BJ (cell line): ENCODE measurements at regions not wholly inside any gene's neighbourhood (a gene's known extent, or its start where the extent isn't known, plus 50 kb on each side); places are given as distances from the start of the nearest gene placed in this dataset.

Experiments used
- CTCF ChIA-PET: fragments of 350-600 bp; formaldehyde crosslinking; extraction: SDS; loops from one replicate; lab custom pipeline; 2021; ENCODE audit warnings: antibody characterized with exemption, inconsistent platforms; lab: Yijun Ruan, JAX
- POLR2A ChIA-PET: fragments of 300-600 bp; sonication (Branson Sonifier 250); formaldehyde crosslinking; extraction: SDS; loops from one replicate; lab custom pipeline; 2021; ENCODE audit warnings: antibody characterized with exemption; lab: Charles Lee
- DNase-seq: peaks from one replicate; pipeline ENCODE4 v3.0.0-alpha.2; 2011; ENCODE audit warnings: low read depth
- H3K27me3 ChIP-seq: 2 replicates; pipeline ENCODE4 v1.6.0; 2011; ENCODE audit warnings: low read length; ENCODE audit not compliant: control insufficient read depth, insufficient read depth
- H3K36me3 ChIP-seq: 2 replicates; pipeline ENCODE4 v1.5.1; 2011; ENCODE audit warnings: low read length; ENCODE audit not compliant: control insufficient read depth, insufficient read depth
- H3K4me3 ChIP-seq: 2 replicates; pipeline ENCODE4 v1.5.1; 2011; ENCODE audit warnings: low read depth, mild to moderate bottlenecking, control low read depth, low read length
- CTCF ChIP-seq: IDR thresholded peaks from 2 replicates; pipeline ENCODE4 v1.5.1; 2011; ENCODE audit warnings: low read depth, mild to moderate bottlenecking, control low read depth, inconsistent platforms, low read length, moderate library complexity; ENCODE audit not compliant: insufficient read depth

GRCh38 chr5:164094291-164094690 is 588.9 kb downstream of the MAT2B start:
- ChIA-PET CTCF (no interaction called here), POLR2A (no interaction called here)
- no peak for DNase-seq
- H3K36me3 ChIP-seq, result no peaks in the 10 kb centered on the region
- H3K27me3 ChIP-seq, result no peaks in the 10 kb centered on the region
- no peak for TF ChIP-seq CTCF
- no peak overlapping the region for H3K4me3 ChIP-seq

- POLR2A ChIA-PET, result no interaction called here
- DNase-seq, result no peak
- CTCF ChIA-PET, result no interaction called here
Observed at GRCh38 chr5:164097749-164098148, 592.3 kb downstream of the MAT2B start.

GRCh38 chr5:164098531-164098930 is 593.1 kb downstream of the MAT2B start:
- Histone ChIP-seq H3K27me3 (no peaks in the 10 kb centered on the region), H3K4me3 (no peak overlapping the region), H3K36me3 (no peaks in the 10 kb centered on the region)
- no peak for TF ChIP-seq CTCF
- ChIA-PET CTCF (no interaction called here), POLR2A (no interaction called here)
- no peak for DNase-seq

More at GRCh38 chr5:164097749-164098148, 592.3 kb downstream of the MAT2B start:
- H3K36me3 ChIP-seq, result no peaks in the 10 kb centered on the region
- no peak for TF ChIP-seq CTCF
- no peaks in the 10 kb centered on the region for H3K27me3 ChIP-seq
- H3K4me3 ChIP-seq, result no peak overlapping the region

- Histone ChIP-seq H3K4me3 (no peak overlapping the region), H3K36me3 (no peaks in the 10 kb centered on the region), H3K27me3 (no peaks in the 10 kb centered on the region)
- DNase-seq, result no peak
- TF ChIP-seq CTCF, result no peak
- CTCF ChIA-PET, result no interaction called here
- POLR2A ChIA-PET, result no interaction called here
Observed at GRCh38 chr5:164098979-164099378, 593.6 kb downstream of the MAT2B start.

- Histone ChIP-seq H3K36me3 (no peaks in the 10 kb centered on the region), H3K4me3 (no peak overlapping the region), H3K27me3 (no peaks in the 10 kb centered on the region)
- TF ChIP-seq CTCF, result no peak
- POLR2A ChIA-PET, result no interaction called here
- DNase-seq, result no peak
- CTCF ChIA-PET, result no interaction called here
Observed at GRCh38 chr5:164115420-164115819, 610.0 kb downstream of the MAT2B start.
